ENCODE measurements at regions not wholly inside any gene's neighbourhood (a gene's known extent, or its start where the extent isn't known, plus 50 kb on each side); places are given as distances from the start of the nearest gene placed in this dataset.

DNA sequence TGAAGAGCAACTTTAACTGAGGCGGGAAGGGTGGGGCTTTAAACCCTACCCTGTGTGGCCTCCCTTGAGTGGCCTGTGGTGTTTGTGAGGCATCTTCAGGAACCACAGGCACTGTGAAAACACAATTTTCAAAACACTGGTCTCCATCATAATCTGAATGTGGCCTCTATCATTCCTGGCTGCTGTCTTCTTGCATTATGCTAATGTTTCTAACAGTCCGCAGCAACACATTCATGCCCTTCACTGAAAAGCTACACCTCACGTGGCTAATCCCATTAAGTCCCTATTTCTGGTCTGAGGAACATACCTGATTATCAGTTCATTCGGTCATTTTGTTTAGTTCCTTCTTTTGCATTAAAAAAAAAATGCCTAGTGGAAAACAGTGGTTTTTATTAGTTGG is 94.6 kb downstream of the F11 start:
- TF ChIP-seq, protein P1, sequence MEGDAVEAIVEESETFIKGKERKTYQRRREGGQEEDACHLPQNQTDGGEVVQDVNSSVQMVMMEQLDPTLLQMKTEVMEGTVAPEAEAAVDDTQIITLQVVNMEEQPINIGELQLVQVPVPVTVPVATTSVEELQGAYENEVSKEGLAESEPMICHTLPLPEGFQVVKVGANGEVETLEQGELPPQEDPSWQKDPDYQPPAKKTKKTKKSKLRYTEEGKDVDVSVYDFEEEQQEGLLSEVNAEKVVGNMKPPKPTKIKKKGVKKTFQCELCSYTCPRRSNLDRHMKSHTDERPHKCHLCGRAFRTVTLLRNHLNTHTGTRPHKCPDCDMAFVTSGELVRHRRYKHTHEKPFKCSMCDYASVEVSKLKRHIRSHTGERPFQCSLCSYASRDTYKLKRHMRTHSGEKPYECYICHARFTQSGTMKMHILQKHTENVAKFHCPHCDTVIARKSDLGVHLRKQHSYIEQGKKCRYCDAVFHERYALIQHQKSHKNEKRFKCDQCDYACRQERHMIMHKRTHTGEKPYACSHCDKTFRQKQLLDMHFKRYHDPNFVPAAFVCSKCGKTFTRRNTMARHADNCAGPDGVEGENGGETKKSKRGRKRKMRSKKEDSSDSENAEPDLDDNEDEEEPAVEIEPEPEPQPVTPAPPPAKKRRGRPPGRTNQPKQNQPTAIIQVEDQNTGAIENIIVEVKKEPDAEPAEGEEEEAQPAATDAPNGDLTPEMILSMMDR (IDR thresholded peaks at IDR 0.05; ENCODE audit: low read depth, low read length), result no peak
- TF ChIP-seq POLR2A (IDR thresholded peaks at IDR 0.05; ENCODE audit: extremely low read depth, insufficient read length) (no peak), MYC (IDR thresholded peaks at IDR 0.05; ENCODE audit: low read depth, low read length) (no peak)
- TF ChIP-seq, protein P2, sequence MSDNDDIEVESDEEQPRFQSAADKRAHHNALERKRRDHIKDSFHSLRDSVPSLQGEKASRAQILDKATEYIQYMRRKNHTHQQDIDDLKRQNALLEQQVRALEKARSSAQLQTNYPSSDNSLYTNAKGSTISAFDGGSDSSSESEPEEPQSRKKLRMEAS (IDR thresholded peaks at IDR 0.05; ENCODE audit: low read depth, low read length), result no peak

Data from NB4 (cell line).